Endodermal cell (in vitro differentiated cells): ENCODE measurements at regions not wholly inside any gene's neighbourhood (a gene's known extent, or its start where the extent isn't known, plus 50 kb on each side); places are given as distances from the start of the nearest gene placed in this dataset.

Experiments
- DNase-seq: peaks from one replicate; pipeline ENCODE4 v3.0.0-alpha.2; 2017
- H3K27ac ChIP-seq: 2 replicates; pipeline ENCODE4 v1.5.1; 2013; ENCODE audit warnings: mild to moderate bottlenecking, low read depth, low read length, moderate library complexity
- H3K27me3 ChIP-seq: 2 replicates; pipeline ENCODE4 v1.6.1; 2013; ENCODE audit warnings: mild to moderate bottlenecking, low read length, moderate library complexity; ENCODE audit not compliant: insufficient read depth, control insufficient read depth, poor library complexity, severe bottlenecking
- H3K36me3 ChIP-seq: 2 replicates; pipeline ENCODE4 v1.7.0; 2013; ENCODE audit warnings: mild to moderate bottlenecking, low read length, moderate library complexity; ENCODE audit not compliant: control insufficient read depth, insufficient read depth
- H3K4me1 ChIP-seq: one replicate; pipeline ENCODE4 v1.7.0; 2013; ENCODE audit warnings: low read length; ENCODE audit not compliant: control insufficient read depth, insufficient read depth
- H3K4me3 ChIP-seq: 2 replicates; pipeline ENCODE4 v1.5.1; 2013; ENCODE audit warnings: mild to moderate bottlenecking, low read length, moderate library complexity
- H3K9ac ChIP-seq: 2 replicates; pipeline ENCODE4 v1.6.1; 2013; ENCODE audit warnings: mild to moderate bottlenecking, low read length, moderate library complexity; ENCODE audit not compliant: poor library complexity, severe bottlenecking; ENCODE audit errors: extremely low read depth
- H3K9me3 ChIP-seq: 2 replicates; pipeline ENCODE4 v1.6.1; 2013; ENCODE audit warnings: mild to moderate bottlenecking, low read length, moderate library complexity; ENCODE audit not compliant: control insufficient read depth
- H3K27ac Mint-ChIP-seq: 2 replicates; pipeline ENCODE4 v1.8.0; 2020; ENCODE audit warnings: mixed read lengths
- H3K27me3 Mint-ChIP-seq: 2 replicates; pipeline ENCODE4 v1.8.0; 2021; ENCODE audit warnings: mild to moderate bottlenecking, mixed read lengths; ENCODE audit not compliant: insufficient read depth
- H3K36me3 Mint-ChIP-seq: 2 replicates; pipeline ENCODE4 v1.8.0; 2020; ENCODE audit warnings: low read depth, mixed read lengths
- H3K4me1 Mint-ChIP-seq: 2 replicates; pipeline ENCODE4 v1.8.0; 2020; ENCODE audit warnings: mixed read lengths
- H3K4me3 Mint-ChIP-seq: 2 replicates; pipeline ENCODE4 v1.8.0; 2020; ENCODE audit warnings: mild to moderate bottlenecking, moderate library complexity, mixed read lengths
- H3K9me3 Mint-ChIP-seq: 2 replicates; pipeline ENCODE4 v1.8.0; 2020; ENCODE audit warnings: mild to moderate bottlenecking, mixed read lengths
- CTCF ChIP-seq: fragments of 200-600 bp; sonication (generic); conservative IDR thresholded peaks from 2 replicates; pipeline ENCODE4 v1.5.0; 2021; ENCODE audit warnings: antibody characterized with exemption, mild to moderate bottlenecking
- WGBS, 2 experiments: methylation state at CpG; one replicate each; pipeline versions ENCODE4 v1.1.5 to v1.1.7; 2013; ENCODE audit warnings: missing lambda C conversion rate in 2 of 2, mixed read lengths in 1 of 2; ENCODE audit not compliant: insufficient coverage in 1 of 2, insufficient read length in 1 of 2; 5-methylcytosine and 5-hydroxymethylcytosine counted together

- Histone ChIP-seq H3K27ac (peak overlapping the region; percentile 17), H3K27me3 (no peaks in the 10 kb centered on the region), H3K4me1 (no peaks in the 10 kb centered on the region), H3K4me3 (no peak overlapping the region), H3K9me3 (no peaks in the 10 kb centered on the region), H3K36me3 (no peaks in the 10 kb centered on the region), H3K9ac (no peak overlapping the region)
- H3K4me3 Mint-ChIP-seq: no peak overlapping the region
- no peak overlapping the region for H3K27ac Mint-ChIP-seq
- WGBS, 2 experiments: 90 to 93% methylated on average over 3 of the region's 3 CpGs
- no peaks in the 10 kb centered on the region for H3K4me1 Mint-ChIP-seq
- no peak for DNase-seq
- H3K36me3 Mint-ChIP-seq: no peaks in the 10 kb centered on the region
- H3K27me3 Mint-ChIP-seq: no peaks in the 10 kb centered on the region
- H3K9me3 Mint-ChIP-seq: no peaks in the 10 kb centered on the region
- no peak for TF ChIP-seq CTCF
Observed at GRCh38 chr1:238537641-238538040, 646.9 kb upstream of the ZP4 start.

- H3K27me3 Mint-ChIP-seq: no peaks in the 10 kb centered on the region
- Histone ChIP-seq H3K36me3 (no peaks in the 10 kb centered on the region), H3K27me3 (no peaks in the 10 kb centered on the region), H3K9me3 (no peaks in the 10 kb centered on the region), H3K9ac (no peak overlapping the region), H3K4me3 (no peak overlapping the region), H3K27ac (no peak overlapping the region), H3K4me1 (no peaks in the 10 kb centered on the region)
- no peak overlapping the region for H3K27ac Mint-ChIP-seq
- H3K9me3 Mint-ChIP-seq: peaks cover 14% of the 10 kb centered on the region
- H3K4me1 Mint-ChIP-seq: no peaks in the 10 kb centered on the region
- H3K4me3 Mint-ChIP-seq: no peak overlapping the region
- H3K36me3 Mint-ChIP-seq: no peaks in the 10 kb centered on the region
- 92 to 97% methylated on average over 5 to 13 of the region's 13 CpGs for WGBS, 2 experiments
- no peak for TF ChIP-seq CTCF
- no peak for DNase-seq
Observed at GRCh38 chr1:238530209-238530851, 639.6 kb upstream of the ZP4 start.

- H3K27ac ChIP-seq: no peak overlapping the region
- H3K9me3 ChIP-seq: peaks cover 8% of the 10 kb centered on the region
- Mint-ChIP-seq H3K27ac (no peak overlapping the region), H3K4me3 (no peak overlapping the region), H3K4me1 (no peaks in the 10 kb centered on the region), H3K9me3 (peaks cover 21% of the 10 kb centered on the region), H3K36me3 (no peaks in the 10 kb centered on the region), H3K27me3 (no peaks in the 10 kb centered on the region)
- 100% methylated on average over 1 to 3 of the region's 4 CpGs for WGBS, 2 experiments
- no peak overlapping the region for H3K9ac ChIP-seq
- no peaks in the 10 kb centered on the region for H3K27me3 ChIP-seq
- no peak for DNase-seq
- H3K4me1 ChIP-seq: no peaks in the 10 kb centered on the region
- no peak for TF ChIP-seq CTCF
- no peak overlapping the region for H3K4me3 ChIP-seq
- no peaks in the 10 kb centered on the region for H3K36me3 ChIP-seq
Observed at GRCh38 chr1:238517711-238518110, 627.0 kb upstream of the ZP4 start.
